Ovary (tissue), 7 donors: ENCODE measurements at regions not wholly inside any gene's neighbourhood (a gene's known extent, or its start where the extent isn't known, plus 50 kb on each side); places are given as distances from the start of the nearest gene placed in this dataset.

ENCODE experiments used
- DNase-seq, 5 donors: peaks; one replicate each; pipeline ENCODE4 v3.0.0-alpha.2; 2019 to 2020
- H3K27ac ChIP-seq, 2 donors: fragments of 200-600 bp; one replicate each; pipeline versions ENCODE4 v1.5.1 to v1.8.0; 2019 to 2022
- H3K27me3 ChIP-seq: fragments of 200-600 bp; one replicate; pipeline ENCODE4 v1.8.0; 2022
- H3K36me3 ChIP-seq: fragments of 200-600 bp; sonication (generic); one replicate; pipeline ENCODE4 v1.5.1; 2019
- H3K4me1 ChIP-seq: one replicate; pipeline ENCODE4 v1.8.1; 2013; ENCODE audit warnings: mild to moderate bottlenecking, moderate library complexity; ENCODE audit not compliant: insufficient read depth
- H3K4me3 ChIP-seq: fragments of 200-600 bp; sonication (generic); one replicate; pipeline ENCODE4 v1.5.1; 2017
- H3K9me3 ChIP-seq, 2 donors: fragments of 200-600 bp in 1 of 2; sonication (generic) in 1 of 2; one replicate each; pipeline versions ENCODE4 v1.5.1 to v1.8.1; 2013 to 2019; ENCODE audit warnings: mild to moderate bottlenecking in 1 of 2, moderate library complexity in 1 of 2
- EP300 ChIP-seq: sonication (generic); formaldehyde crosslinking; IDR thresholded peaks from one replicate; pipeline ENCODE4 v1.6.1; 2017; ENCODE audit warnings: antibody characterized with exemption
- POLR2A ChIP-seq: fragments of 450-650 bp; IDR thresholded peaks from one replicate; pipeline ENCODE4 v1.6.1; 2017; ENCODE audit warnings: antibody characterized with exemption, mild to moderate bottlenecking, moderate library complexity
- WGBS, 3 donors: extraction: QIAGEN DNeasy Blood & Tissue Kit in 1 of 3; methylation state at CpG; one replicate each; pipeline versions ENCODE4 v1.1.5 to v1.1.7; 2013 to 2017; 5-methylcytosine and 5-hydroxymethylcytosine counted together
- intact Hi-C, 4 donors: fragments of 100-400 bp; cut with DNase I; formaldehyde crosslinking; loops; one replicate each; pipeline versions ENCODE4 v1.11.0 to v1.15.1; 2022 to 2023
- TF ChIP-seq, protein P1 (sequence below), 3 donors: fragments of 450-650 bp in 2 of 3; fragments of 200-600 bp in 1 of 3; IDR thresholded peaks; one replicate each; pipeline versions ENCODE4 v1.5.1 to v1.8.0; 2016 to 2022; ENCODE audit warnings: antibody characterized with exemption in 3 of 3, mild to moderate bottlenecking in 1 of 3
- donor health status: DM: no; HTN: no; CAD: no; lungs with moderate emphysema.
- donor health status: DM: no; HTN: no; CAD: no.
- donor health status: Bipolar disorder and iron deficiency.
- donor health status: DM: no; HTN: no; CAD: no.
- donor health status: DM: yes; HTN: yes; CAD: no.

DNA sequence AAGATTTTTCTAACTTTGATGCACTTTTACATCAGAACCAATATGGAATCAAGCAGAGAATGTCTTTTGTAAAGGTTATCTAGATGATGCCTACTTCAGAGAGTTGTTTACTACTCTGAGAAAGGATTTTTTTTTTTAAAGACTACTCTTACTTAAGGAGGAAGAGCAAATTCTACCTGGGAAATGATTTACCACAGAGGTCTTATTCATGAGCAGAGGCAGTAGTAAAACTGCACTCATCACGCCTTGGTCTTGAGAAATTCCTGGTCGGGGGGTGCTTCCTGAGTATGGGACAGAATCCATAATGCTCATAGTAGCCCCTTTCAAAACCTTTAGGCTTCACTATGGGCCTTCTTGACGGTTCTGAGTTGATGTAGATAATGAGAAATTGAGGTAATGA is 241.8 kb upstream of the PREP start:
- TF ChIP-seq POLR2A (no peak), EP300 (no peak)
- TF ChIP-seq, protein P1, sequence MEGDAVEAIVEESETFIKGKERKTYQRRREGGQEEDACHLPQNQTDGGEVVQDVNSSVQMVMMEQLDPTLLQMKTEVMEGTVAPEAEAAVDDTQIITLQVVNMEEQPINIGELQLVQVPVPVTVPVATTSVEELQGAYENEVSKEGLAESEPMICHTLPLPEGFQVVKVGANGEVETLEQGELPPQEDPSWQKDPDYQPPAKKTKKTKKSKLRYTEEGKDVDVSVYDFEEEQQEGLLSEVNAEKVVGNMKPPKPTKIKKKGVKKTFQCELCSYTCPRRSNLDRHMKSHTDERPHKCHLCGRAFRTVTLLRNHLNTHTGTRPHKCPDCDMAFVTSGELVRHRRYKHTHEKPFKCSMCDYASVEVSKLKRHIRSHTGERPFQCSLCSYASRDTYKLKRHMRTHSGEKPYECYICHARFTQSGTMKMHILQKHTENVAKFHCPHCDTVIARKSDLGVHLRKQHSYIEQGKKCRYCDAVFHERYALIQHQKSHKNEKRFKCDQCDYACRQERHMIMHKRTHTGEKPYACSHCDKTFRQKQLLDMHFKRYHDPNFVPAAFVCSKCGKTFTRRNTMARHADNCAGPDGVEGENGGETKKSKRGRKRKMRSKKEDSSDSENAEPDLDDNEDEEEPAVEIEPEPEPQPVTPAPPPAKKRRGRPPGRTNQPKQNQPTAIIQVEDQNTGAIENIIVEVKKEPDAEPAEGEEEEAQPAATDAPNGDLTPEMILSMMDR (IDR thresholded peaks at IDR 0.05): no peak
- 85 to 91% (median 90%) methylated on average over 3 of the region's 3 CpGs for WGBS, 3 donors
- no peaks in the 10 kb centered on the region for H3K36me3 ChIP-seq
- intact Hi-C loops: no loop called here
- DNase-seq: no peak
- no peaks in the 10 kb centered on the region for H3K9me3 ChIP-seq
- no peaks in the 10 kb centered on the region for H3K27me3 ChIP-seq
- H3K4me1 ChIP-seq: no peaks in the 10 kb centered on the region
- H3K4me3 ChIP-seq: no peak overlapping the region
- no peak overlapping the region for H3K27ac ChIP-seq

DNA sequence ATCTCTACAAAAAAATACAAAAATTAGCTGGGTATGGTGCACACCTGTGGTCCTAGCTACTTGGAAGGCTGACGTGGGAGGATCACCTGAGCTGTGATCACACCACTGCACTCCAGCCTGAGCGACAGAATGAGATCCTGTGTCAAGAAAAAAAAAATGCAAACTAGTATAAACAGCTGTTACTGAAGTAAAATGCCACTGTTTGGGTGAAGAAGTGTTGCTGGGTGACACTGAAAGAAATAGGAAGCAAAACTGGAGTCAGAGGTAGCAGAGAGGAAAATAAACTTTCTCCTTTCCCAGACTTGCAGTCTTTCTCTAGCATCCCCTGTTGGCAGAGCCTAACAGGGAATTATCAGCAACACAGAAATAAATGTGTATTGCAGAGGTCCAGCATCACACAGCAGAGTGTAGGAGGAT is 241.2 kb upstream of the PREP start:
- H3K4me3 ChIP-seq: no peak overlapping the region
- no peaks in the 10 kb centered on the region for H3K9me3 ChIP-seq
- H3K27ac ChIP-seq: no peak overlapping the region
- H3K36me3 ChIP-seq: no peaks in the 10 kb centered on the region
- no peaks in the 10 kb centered on the region for H3K27me3 ChIP-seq
- TF ChIP-seq, protein P1 (IDR thresholded peaks at IDR 0.05): no peak
- no peak for TF ChIP-seq POLR2A
- TF ChIP-seq EP300: no peak
- DNase-seq: no peak
- 67 to 85% (median 73%) methylated on average over 2 of the region's 2 CpGs for WGBS, 3 donors
- intact Hi-C loops: no loop called here
- H3K4me1 ChIP-seq: no peaks in the 10 kb centered on the region

GRCh38 chr6:105642708-105643107 is 239.8 kb upstream of the PREP start:
- Histone ChIP-seq H3K27ac (no peak overlapping the region), H3K4me1 (no peaks in the 10 kb centered on the region), H3K4me3 (no peak overlapping the region), H3K9me3 (no peaks in the 10 kb centered on the region), H3K36me3 (no peaks in the 10 kb centered on the region), H3K27me3 (no peaks in the 10 kb centered on the region)
- no peak for DNase-seq
- no peak for TF ChIP-seq POLR2A
- no peak for TF ChIP-seq EP300
- TF ChIP-seq, protein P1 (IDR thresholded peaks at IDR 0.05): no peak
- WGBS, 3 donors: 88 to 97% (median 94%) methylated on average over 4 of the region's 4 CpGs
- intact Hi-C loops: no loop called here

DNA sequence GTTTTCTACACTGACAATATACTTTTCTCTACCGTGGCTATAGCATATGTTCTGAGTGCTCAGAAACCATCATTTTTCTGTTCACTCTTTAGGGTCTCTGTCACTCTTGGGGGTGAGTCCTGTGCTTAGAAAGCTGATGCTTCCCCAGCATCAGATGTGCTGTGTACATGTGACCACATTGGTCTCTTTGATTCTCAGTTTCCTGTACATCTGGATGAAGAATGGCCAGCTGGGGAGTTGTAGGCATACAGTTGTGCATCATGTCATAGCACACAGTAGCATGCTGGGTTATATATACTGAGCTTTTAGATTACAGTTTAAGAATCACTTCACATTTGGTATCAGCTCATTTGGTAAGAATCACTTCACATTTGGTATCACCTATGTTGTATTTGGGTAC is 238.6 kb upstream of the PREP start:
- no peaks in the 10 kb centered on the region for H3K4me1 ChIP-seq
- no peaks in the 10 kb centered on the region for H3K36me3 ChIP-seq
- intact Hi-C loops: no loop called here
- no peak overlapping the region for H3K4me3 ChIP-seq
- WGBS, 3 donors: 83 to 89% (median 83%) methylated on average over 1 of the region's 1 CpG
- no peak for DNase-seq
- H3K27me3 ChIP-seq: no peaks in the 10 kb centered on the region
- TF ChIP-seq POLR2A: no peak
- TF ChIP-seq EP300: no peak
- TF ChIP-seq, protein P1 (IDR thresholded peaks at IDR 0.05): no peak
- H3K9me3 ChIP-seq: no peaks in the 10 kb centered on the region
- H3K27ac ChIP-seq: no peak overlapping the region

DNA sequence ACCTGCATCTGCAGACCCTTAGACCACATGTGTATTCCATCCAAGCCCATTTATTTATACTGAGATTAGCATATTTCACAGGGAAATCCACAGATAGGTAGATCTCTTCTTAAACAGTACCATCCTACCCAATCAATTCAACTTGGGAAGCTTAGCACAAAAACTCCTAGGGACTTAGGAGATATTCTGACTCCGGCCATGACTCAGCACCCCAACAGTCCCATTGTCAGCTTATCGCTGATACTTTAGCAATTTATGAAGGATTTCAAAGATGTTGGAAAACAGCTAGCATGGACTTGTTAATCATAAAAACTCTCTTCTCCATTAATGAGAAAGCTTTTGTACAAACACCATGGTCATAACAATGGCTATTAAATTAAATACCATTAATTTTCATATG is 236.2 kb upstream of the PREP start:
- WGBS, 3 donors: 90 to 96% (median 93%) methylated on average over 2 of the region's 2 CpGs
- intact Hi-C loops: no loop called here
- Histone ChIP-seq H3K27ac (no peak overlapping the region), H3K36me3 (no peaks in the 10 kb centered on the region), H3K9me3 (no peaks in the 10 kb centered on the region), H3K4me3 (no peak overlapping the region), H3K4me1 (no peaks in the 10 kb centered on the region), H3K27me3 (no peaks in the 10 kb centered on the region)
- no peak for DNase-seq
- TF ChIP-seq EP300 (no peak), POLR2A (no peak)
- TF ChIP-seq, protein P1 (IDR thresholded peaks at IDR 0.05): no peak
